ENCODE measurements at regions not wholly inside any gene's neighbourhood (a gene's known extent, or its start where the extent isn't known, plus 50 kb on each side); places are given as distances from the start of the nearest gene placed in this dataset.

GRCh38 chr16:85365120-85365519 is 248.0 kb upstream of the GSE1 start:
- CTCF ChIA-PET = interaction anchor here (0.6 to 1.4 kb wide), 3 partner anchors 63 to 382 kb away, joined by 3 read pairs; no protein-coding TSS in a partner anchor
- Mint-ChIP-seq H3K27ac (no peak overlapping the region), H3K4me1 (no peaks in the 10 kb centered on the region), H3K27me3 (peaks cover 15% of the 10 kb centered on the region), H3K9me3 (no peaks in the 10 kb centered on the region), H3K36me3 (no peaks in the 10 kb centered on the region), H3K4me3 (no peak overlapping the region)
- no peak for DNase-seq

DNA sequence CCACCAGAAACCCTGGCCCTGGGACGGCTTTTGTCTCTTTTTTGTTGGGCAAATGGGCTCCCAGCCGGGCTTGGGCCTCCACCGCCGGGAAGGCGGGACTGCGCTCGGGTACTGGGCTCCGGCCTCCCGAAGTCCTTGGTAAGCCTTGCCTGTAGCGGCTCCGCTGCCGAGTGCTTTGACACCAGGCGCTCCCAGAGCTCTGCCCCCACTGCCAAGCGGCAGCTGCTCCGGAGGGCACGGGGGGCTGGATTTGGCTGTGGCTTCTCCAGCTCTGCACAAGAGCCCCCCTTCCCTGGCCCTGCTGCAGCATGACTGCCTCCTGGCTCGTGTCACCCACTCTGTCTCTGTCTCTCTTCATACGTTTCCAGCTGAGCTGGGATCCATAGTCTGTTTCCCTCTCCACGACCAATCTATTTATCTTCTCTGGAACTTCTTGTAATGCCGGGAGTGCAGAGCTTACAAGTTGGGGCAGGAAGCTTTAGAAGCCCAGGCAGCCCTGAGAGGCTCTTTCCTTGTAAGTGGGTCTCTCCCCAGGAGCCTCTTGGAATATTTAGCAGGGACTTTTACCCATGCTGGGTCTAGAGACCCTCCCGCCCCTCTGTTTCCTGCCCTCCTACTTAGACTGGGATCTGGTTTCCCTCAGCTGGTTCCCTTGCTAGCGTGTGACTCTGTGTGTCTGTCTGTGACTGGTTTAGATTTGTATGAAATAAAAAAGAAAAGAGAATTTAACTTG is 246.9 kb upstream of the GSE1 start:
- DNase-seq = no peak
- Mint-ChIP-seq H3K4me1 (no peaks in the 10 kb centered on the region), H3K36me3 (no peaks in the 10 kb centered on the region), H3K9me3 (no peaks in the 10 kb centered on the region), H3K4me3 (no peak overlapping the region), H3K27ac (no peak overlapping the region), H3K27me3 (peaks cover 11% of the 10 kb centered on the region)
- CTCF ChIA-PET = interaction anchor here (1.4 kb wide), 1 partner anchor 64 kb away, joined by 3 read pairs; no protein-coding TSS in a partner anchor

DNA sequence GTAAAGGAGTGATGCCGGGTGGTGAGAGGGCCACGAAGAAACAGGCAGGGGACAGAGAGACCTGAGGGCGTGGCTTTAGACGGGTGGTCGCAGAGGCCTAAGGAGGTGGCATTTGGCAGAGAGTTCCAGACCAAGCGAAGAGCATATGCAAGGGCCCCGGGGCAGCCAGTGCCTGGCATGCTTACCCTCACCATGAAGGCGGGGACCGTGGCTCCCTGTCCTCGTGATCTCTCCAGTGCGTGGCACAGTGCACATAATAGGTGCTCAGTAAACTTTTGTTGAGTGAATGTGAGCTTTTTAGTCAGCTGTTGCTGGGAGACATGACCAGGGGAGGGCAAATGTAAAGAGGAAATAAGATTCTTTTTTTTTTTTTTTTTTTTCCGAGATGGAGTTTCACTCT is 245.6 kb upstream of the GSE1 start:
- no peaks in the 10 kb centered on the region for H3K4me1 Mint-ChIP-seq
- no peak overlapping the region for H3K4me3 Mint-ChIP-seq
- H3K27ac Mint-ChIP-seq = no peak overlapping the region
- no peaks in the 10 kb centered on the region for H3K36me3 Mint-ChIP-seq
- H3K9me3 Mint-ChIP-seq = no peaks in the 10 kb centered on the region
- DNase-seq = no peak
- peaks cover 10% of the 10 kb centered on the region for H3K27me3 Mint-ChIP-seq
- CTCF ChIA-PET = no interaction called here

- Mint-ChIP-seq H3K36me3 (no peaks in the 10 kb centered on the region), H3K9me3 (no peaks in the 10 kb centered on the region), H3K4me1 (peaks cover 3% of the 10 kb centered on the region), H3K27me3 (peaks cover 10% of the 10 kb centered on the region), H3K27ac (peak overlapping the region; percentile 37), H3K4me3 (no peak overlapping the region)
- DNase-seq = no peak
- CTCF ChIA-PET = interaction anchor here (0.8 to 1.4 kb wide), 4 partner anchors 65 to 241 kb away, joined by 3 to 5 read pairs (median 4); no protein-coding TSS in a partner anchor
Measured at GRCh38 chr16:85369060-85369459, 244.1 kb upstream of the GSE1 start.

GRCh38 chr16:85369741-85370528 is 243.2 kb upstream of the GSE1 start:
- no peak overlapping the region for H3K27ac Mint-ChIP-seq
- H3K4me3 Mint-ChIP-seq = no peak overlapping the region
- no peaks in the 10 kb centered on the region for H3K9me3 Mint-ChIP-seq
- CTCF ChIA-PET = interaction anchor here (0.5 to 2.6 kb wide), 8 partner anchors 8 to 418 kb away, joined by 3 to 9 read pairs (median 4); no protein-coding TSS in a partner anchor
- peak; percentile 67 for DNase-seq
- no peaks in the 10 kb centered on the region for H3K36me3 Mint-ChIP-seq
- peaks cover 6% of the 10 kb centered on the region for H3K27me3 Mint-ChIP-seq
- peaks cover 3% of the 10 kb centered on the region for H3K4me1 Mint-ChIP-seq

- Mint-ChIP-seq H3K4me1 (peaks cover 3% of the 10 kb centered on the region), H3K9me3 (no peaks in the 10 kb centered on the region), H3K4me3 (no peak overlapping the region), H3K36me3 (no peaks in the 10 kb centered on the region), H3K27me3 (peaks cover 6% of the 10 kb centered on the region), H3K27ac (no peak overlapping the region)
- CTCF ChIA-PET = interaction anchor here (1.5 to 2.6 kb wide), 4 partner anchors 8 to 347 kb away, joined by 3 to 9 read pairs (median 6); no protein-coding TSS in a partner anchor
- DNase-seq = no peak
Measured at GRCh38 chr16:85370543-85370880, 242.6 kb upstream of the GSE1 start.

GRCh38 chr16:85370881-85371651 is 242.1 kb upstream of the GSE1 start:
- Mint-ChIP-seq H3K9me3 (no peaks in the 10 kb centered on the region), H3K4me3 (no peak overlapping the region), H3K27me3 (peaks cover 6% of the 10 kb centered on the region), H3K36me3 (no peaks in the 10 kb centered on the region), H3K27ac (no peak overlapping the region), H3K4me1 (peaks cover 3% of the 10 kb centered on the region)
- no peak for DNase-seq
- CTCF ChIA-PET = interaction anchor here (1.5 to 2.6 kb wide), 5 partner anchors 9 to 346 kb away, joined by 3 to 9 read pairs (median 7); no protein-coding TSS in a partner anchor

DNA sequence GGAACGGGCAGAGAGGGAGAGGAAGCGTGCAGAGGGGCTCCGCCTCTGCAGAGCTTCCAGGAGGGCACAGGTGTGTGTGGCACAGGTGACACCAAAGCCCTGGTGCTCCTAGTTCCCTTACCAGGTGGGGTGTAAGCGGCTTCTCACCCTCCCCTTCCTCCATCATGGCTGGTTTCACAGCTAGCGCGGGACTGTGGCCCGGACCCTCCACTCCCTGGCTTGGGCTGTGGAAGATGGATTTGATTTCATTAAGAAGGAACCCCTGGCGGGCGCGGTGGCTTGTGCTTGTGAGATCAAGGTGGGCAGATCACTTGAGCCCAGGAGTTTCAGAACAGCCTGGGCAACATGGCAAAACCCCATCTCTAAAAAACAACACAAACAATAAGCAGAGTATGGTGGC is 241.2 kb upstream of the GSE1 start:
- Mint-ChIP-seq H3K4me3 (no peak overlapping the region), H3K36me3 (no peaks in the 10 kb centered on the region), H3K4me1 (peaks cover 3% of the 10 kb centered on the region), H3K27ac (no peak overlapping the region), H3K27me3 (peaks cover 6% of the 10 kb centered on the region), H3K9me3 (no peaks in the 10 kb centered on the region)
- CTCF ChIA-PET = interaction anchor here (0.9 to 2.6 kb wide), 6 partner anchors 10 to 345 kb away, joined by 3 to 9 read pairs (median 5); no protein-coding TSS in a partner anchor
- DNase-seq = no peak

- Mint-ChIP-seq H3K27me3 (peaks cover 6% of the 10 kb centered on the region), H3K36me3 (no peaks in the 10 kb centered on the region), H3K4me1 (peaks cover 3% of the 10 kb centered on the region), H3K9me3 (no peaks in the 10 kb centered on the region), H3K4me3 (no peak overlapping the region), H3K27ac (no peak overlapping the region)
- peak; percentile 40 for DNase-seq
- CTCF ChIA-PET = interaction anchor here (0.9 to 2.1 kb wide), 4 partner anchors 69 to 243 kb away, joined by 3 to 7 read pairs (median 4); no protein-coding TSS in a partner anchor
Measured at GRCh38 chr16:85372627-85373372, 240.3 kb upstream of the GSE1 start.

DNA sequence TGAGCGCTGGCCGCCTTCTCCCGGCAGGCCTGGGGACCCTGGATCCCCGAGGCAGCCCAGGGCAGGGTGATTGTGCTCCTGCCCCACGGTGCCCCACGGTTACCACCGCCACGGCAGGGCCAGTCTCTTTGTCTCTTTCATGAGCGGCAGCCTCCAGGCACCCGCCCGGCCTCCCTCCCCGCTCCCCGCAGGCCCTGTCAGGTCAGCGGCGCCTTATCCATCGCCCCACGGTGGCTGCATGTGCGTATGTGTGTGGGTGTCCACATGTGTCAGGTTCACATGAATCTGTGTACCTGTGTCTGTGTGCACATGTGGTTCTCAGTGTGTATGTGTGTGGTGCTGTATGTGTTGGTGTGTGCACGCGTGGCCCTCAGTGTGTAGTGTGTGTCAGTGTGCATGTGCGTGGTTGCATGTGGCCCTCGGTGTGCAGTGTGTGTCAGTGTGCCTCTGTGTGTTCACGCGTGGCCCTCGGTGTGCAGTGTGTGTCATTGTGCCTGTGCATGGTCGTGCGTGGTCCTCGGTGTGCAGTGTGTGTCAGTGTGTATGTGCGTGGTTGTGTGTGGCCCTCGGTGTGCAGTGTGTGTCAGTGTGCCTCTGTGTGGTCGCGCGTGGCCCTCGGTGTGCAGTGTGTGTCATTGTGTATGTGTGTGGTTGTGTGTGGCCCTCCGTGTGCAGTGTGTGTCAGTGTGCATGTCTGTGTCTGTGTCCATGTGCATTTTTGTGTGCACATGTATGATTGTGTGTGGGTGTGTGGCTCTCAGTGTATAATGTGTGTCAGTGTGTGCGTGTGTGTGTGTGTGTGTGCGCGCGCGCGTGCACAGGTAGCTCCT is 239.2 kb upstream of the GSE1 start:
- Mint-ChIP-seq H3K27me3 (peaks cover 13% of the 10 kb centered on the region), H3K4me3 (no peak overlapping the region), H3K9me3 (no peaks in the 10 kb centered on the region), H3K36me3 (no peaks in the 10 kb centered on the region), H3K4me1 (peaks cover 3% of the 10 kb centered on the region), H3K27ac (no peak overlapping the region)
- DNase-seq = no peak
- CTCF ChIA-PET = no interaction called here

- peaks cover 13% of the 10 kb centered on the region for H3K27me3 Mint-ChIP-seq
- H3K4me3 Mint-ChIP-seq = no peak overlapping the region
- no peak overlapping the region for H3K27ac Mint-ChIP-seq
- no peaks in the 10 kb centered on the region for H3K36me3 Mint-ChIP-seq
- CTCF ChIA-PET = no interaction called here
- no peak for DNase-seq
- peaks cover 3% of the 10 kb centered on the region for H3K4me1 Mint-ChIP-seq
- no peaks in the 10 kb centered on the region for H3K9me3 Mint-ChIP-seq
Measured at GRCh38 chr16:85374571-85374872, 238.6 kb upstream of the GSE1 start.

DNA sequence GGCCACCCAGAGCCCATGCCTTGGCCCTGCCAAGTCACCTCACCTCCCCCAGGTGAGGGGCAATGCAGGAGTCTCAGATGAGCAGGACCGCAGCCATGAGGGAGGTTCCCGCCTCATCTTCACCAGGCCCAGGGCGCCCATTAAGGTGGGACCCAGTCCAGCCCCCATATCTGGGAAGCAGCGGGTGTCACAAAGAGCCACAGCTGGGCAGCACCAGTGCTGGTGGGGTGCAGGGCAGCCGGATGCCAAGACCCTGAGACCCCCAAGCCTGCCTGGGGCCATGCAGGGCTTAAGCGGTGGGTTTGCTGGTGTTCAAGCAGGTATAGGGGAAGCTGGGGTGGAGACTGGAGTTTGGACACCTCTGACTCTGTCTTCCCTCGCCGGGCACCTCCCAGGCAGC is 237.8 kb upstream of the GSE1 start:
- no peak for DNase-seq
- H3K4me3 Mint-ChIP-seq = no peak overlapping the region
- H3K27me3 Mint-ChIP-seq = peaks cover 20% of the 10 kb centered on the region
- H3K27ac Mint-ChIP-seq = no peak overlapping the region
- no peaks in the 10 kb centered on the region for H3K9me3 Mint-ChIP-seq
- H3K36me3 Mint-ChIP-seq = no peaks in the 10 kb centered on the region
- H3K4me1 Mint-ChIP-seq = peaks cover 3% of the 10 kb centered on the region
- CTCF ChIA-PET = no interaction called here
